ENCODE measurements at regions not wholly inside any gene's neighbourhood (a gene's known extent, or its start where the extent isn't known, plus 50 kb on each side); places are given as distances from the start of the nearest gene placed in this dataset.

- peaks cover 16% of the 10 kb centered on the region for H3K27me3 Mint-ChIP-seq (ENCODE audit: low read depth)
- no peak overlapping the region for H3K27ac Mint-ChIP-seq
- H3K9me3 Mint-ChIP-seq, result no peaks in the 10 kb centered on the region
- H3K4me1 Mint-ChIP-seq (ENCODE audit: low read depth), result no peaks in the 10 kb centered on the region
- no peak overlapping the region for H3K4me3 Mint-ChIP-seq
- no peaks in the 10 kb centered on the region for H3K36me3 Mint-ChIP-seq (ENCODE audit: low read depth)
These were observed 105.0 kb upstream of the FRMD6 start for GRCh38 chr14:51546603-51547258.

DNA sequence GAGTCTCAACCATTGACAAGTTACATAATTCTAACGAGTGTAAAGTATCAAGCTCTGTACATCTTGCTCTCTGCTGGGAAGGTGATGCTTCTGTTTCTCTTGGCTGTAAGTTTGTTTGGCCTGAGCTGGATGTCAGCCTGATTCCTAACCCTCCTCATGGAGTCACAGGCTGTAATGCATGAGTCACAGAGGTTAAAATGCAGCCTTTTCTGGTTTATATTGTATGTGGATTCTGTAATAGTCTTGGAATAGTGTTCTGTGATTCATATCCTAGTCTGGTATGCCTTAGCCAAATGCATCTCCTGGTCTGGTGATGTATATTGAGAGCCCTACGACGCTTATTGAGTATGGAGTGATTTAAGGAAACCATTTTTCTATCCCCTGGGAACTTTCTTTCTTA is 104.5 kb upstream of the FRMD6 start:
- H3K4me1 Mint-ChIP-seq (ENCODE audit: low read depth), result no peaks in the 10 kb centered on the region
- peaks cover 16% of the 10 kb centered on the region for H3K27me3 Mint-ChIP-seq (ENCODE audit: low read depth)
- H3K36me3 Mint-ChIP-seq (ENCODE audit: low read depth), result no peaks in the 10 kb centered on the region
- H3K27ac Mint-ChIP-seq, result no peak overlapping the region
- no peak overlapping the region for H3K4me3 Mint-ChIP-seq
- H3K9me3 Mint-ChIP-seq, result no peaks in the 10 kb centered on the region

DNA sequence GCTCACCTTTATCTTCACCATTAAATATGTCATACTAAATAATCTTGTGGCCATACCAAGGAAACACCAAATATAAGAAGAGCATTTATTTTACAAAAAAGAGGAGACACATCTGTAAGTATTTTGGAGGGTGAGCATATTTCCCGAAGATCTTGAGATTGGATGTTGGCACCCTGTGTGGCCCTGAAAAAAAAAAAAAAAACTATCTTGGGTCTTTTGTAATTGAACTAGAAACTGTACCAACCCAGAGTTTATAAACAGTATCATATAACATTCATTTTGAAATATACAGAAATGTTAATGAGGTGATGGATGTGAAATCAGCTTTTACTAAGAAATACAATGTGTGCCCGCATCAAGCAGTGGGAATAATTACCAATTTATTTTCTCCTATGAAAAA is 104.0 kb upstream of the FRMD6 start:
- H3K27ac Mint-ChIP-seq, result no peak overlapping the region

GRCh38 chr14:51548187-51548586 is 103.5 kb upstream of the FRMD6 start:
- no peak overlapping the region for H3K27ac Mint-ChIP-seq
- H3K27me3 Mint-ChIP-seq (ENCODE audit: low read depth), result peaks cover 16% of the 10 kb centered on the region
- no peaks in the 10 kb centered on the region for H3K9me3 Mint-ChIP-seq
- no peaks in the 10 kb centered on the region for H3K36me3 Mint-ChIP-seq (ENCODE audit: low read depth)
- H3K4me3 Mint-ChIP-seq, result no peak overlapping the region
- no peaks in the 10 kb centered on the region for H3K4me1 Mint-ChIP-seq (ENCODE audit: low read depth)

More for the DNA sequence above, 104.0 kb upstream of the FRMD6 start:
- no peaks in the 10 kb centered on the region for H3K36me3 Mint-ChIP-seq (ENCODE audit: low read depth)
- no peaks in the 10 kb centered on the region for H3K4me1 Mint-ChIP-seq (ENCODE audit: low read depth)
- no peaks in the 10 kb centered on the region for H3K9me3 Mint-ChIP-seq
- no peak overlapping the region for H3K4me3 Mint-ChIP-seq
- H3K27me3 Mint-ChIP-seq (ENCODE audit: low read depth), result peaks cover 16% of the 10 kb centered on the region

DNA sequence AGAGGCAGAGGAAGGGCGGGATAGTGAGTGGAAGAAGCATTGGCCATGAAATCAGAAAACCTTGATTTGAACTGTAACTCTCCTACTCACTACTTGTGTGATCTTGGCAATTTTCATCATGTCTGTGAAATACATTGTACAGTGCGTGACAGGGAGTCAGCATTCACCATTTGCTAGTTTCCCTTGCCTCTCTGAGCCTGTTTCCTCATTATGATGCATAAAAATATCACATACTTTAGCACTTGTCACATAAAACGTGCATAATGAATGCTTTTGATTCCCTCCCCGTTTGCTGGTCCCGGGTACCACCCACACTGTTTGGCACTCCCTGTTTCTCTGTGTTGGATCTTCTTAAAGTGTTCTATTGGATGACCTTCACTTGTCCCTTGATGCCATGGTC is 101.1 kb upstream of the FRMD6 start:
- no peak overlapping the region for H3K27ac Mint-ChIP-seq

DNA sequence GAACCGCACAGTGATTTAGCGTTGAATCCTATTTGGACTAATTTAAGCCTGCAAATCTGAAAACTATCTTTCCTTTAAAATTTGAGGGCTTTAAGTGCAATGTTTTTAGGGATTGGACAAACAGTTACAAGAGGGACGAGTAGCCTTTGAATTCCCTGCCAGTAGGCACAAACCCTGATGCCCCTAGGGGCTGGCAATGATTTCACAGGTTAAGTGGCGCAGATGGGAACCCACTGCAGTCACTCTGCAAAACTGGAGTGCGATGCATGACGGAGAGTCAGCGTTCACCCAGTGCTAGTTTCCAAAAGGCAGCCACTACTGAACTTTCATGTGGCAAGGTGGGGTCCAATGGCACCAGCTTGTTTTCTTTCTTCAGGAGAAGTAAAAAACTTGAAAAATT is 99.4 kb upstream of the FRMD6 start:
- H3K4me1 Mint-ChIP-seq (ENCODE audit: low read depth), result no peaks in the 10 kb centered on the region

More for the DNA sequence above, 101.1 kb upstream of the FRMD6 start:
- peaks cover 6% of the 10 kb centered on the region for H3K27me3 Mint-ChIP-seq (ENCODE audit: low read depth)
- H3K4me3 Mint-ChIP-seq, result no peak overlapping the region
- no peaks in the 10 kb centered on the region for H3K36me3 Mint-ChIP-seq (ENCODE audit: low read depth)
- H3K9me3 Mint-ChIP-seq, result no peaks in the 10 kb centered on the region
- H3K4me1 Mint-ChIP-seq (ENCODE audit: low read depth), result no peaks in the 10 kb centered on the region

GRCh38 chr14:51552768-51553404 is 98.8 kb upstream of the FRMD6 start:
- Mint-ChIP-seq H3K27ac (no peak overlapping the region), H3K27me3 (ENCODE audit: low read depth) (peaks cover 8% of the 10 kb centered on the region), H3K36me3 (ENCODE audit: low read depth) (no peaks in the 10 kb centered on the region), H3K4me1 (ENCODE audit: low read depth) (no peaks in the 10 kb centered on the region), H3K4me3 (no peak overlapping the region), H3K9me3 (no peaks in the 10 kb centered on the region)

More for the DNA sequence above, 99.4 kb upstream of the FRMD6 start:
- H3K27ac Mint-ChIP-seq, result no peak overlapping the region
- H3K4me3 Mint-ChIP-seq, result no peak overlapping the region
- no peaks in the 10 kb centered on the region for H3K36me3 Mint-ChIP-seq (ENCODE audit: low read depth)
- H3K27me3 Mint-ChIP-seq (ENCODE audit: low read depth), result peaks cover 6% of the 10 kb centered on the region
- no peaks in the 10 kb centered on the region for H3K9me3 Mint-ChIP-seq

DNA sequence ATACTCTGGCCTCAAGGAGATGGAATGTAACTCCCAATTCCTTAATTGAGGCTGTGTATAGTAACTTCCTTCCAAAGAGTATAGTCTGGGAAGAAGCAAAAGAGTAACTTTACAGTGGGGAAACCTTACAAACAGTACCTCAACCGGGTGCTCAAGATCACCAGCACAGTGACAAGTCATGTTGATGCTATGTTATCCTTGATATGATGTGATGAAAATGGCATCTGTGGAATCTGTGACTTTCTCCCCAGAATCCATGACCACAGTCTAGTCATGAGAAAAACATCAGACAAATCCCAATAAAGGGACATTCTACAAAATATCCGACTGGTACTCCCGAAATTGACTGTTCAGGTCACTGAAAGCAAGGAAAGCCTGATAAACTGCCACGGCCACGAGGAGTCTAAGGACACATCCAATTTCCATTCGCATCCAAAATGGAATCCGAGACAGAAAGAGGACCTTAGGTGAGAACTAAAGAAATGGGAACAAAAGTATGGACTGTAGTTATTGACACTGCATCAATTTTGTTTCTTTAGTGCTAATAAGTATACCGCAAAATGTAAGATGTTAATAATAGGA is 97.3 kb upstream of the FRMD6 start:
- no peak overlapping the region for H3K4me3 Mint-ChIP-seq
- no peak overlapping the region for H3K27ac Mint-ChIP-seq
- H3K27me3 Mint-ChIP-seq (ENCODE audit: low read depth), result peaks cover 11% of the 10 kb centered on the region
- no peaks in the 10 kb centered on the region for H3K4me1 Mint-ChIP-seq (ENCODE audit: low read depth)
- H3K36me3 Mint-ChIP-seq (ENCODE audit: low read depth), result no peaks in the 10 kb centered on the region
- no peaks in the 10 kb centered on the region for H3K9me3 Mint-ChIP-seq

DNA sequence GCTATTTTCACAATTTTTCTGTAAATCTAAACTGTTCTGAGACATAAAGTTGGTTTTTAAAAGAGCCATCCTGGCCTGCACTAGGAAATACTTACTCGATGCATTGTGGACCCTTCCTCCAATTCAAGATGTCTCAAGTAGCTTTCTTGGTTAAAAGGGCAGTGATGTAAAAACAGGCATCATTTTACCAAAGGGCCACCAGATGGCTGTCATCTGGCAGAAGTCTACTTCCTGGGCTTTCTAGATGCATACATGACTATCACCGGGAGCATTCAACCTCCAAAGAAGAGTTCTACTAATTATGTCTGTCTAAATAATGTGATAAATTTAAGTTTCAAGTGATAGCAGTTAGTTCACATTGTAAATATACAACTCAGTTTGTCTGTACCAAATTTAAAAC is 96.8 kb upstream of the FRMD6 start:
- H3K9me3 Mint-ChIP-seq, result no peaks in the 10 kb centered on the region
- no peak overlapping the region for H3K27ac Mint-ChIP-seq
- no peaks in the 10 kb centered on the region for H3K4me1 Mint-ChIP-seq (ENCODE audit: low read depth)

GRCh38 chr14:51561141-51561540 is 90.6 kb upstream of the FRMD6 start:
- Mint-ChIP-seq H3K4me3 (no peak overlapping the region), H3K9me3 (no peaks in the 10 kb centered on the region), H3K27me3 (ENCODE audit: low read depth) (peaks cover 10% of the 10 kb centered on the region), H3K36me3 (ENCODE audit: low read depth) (no peaks in the 10 kb centered on the region), H3K4me1 (ENCODE audit: low read depth) (no peaks in the 10 kb centered on the region), H3K27ac (no peak overlapping the region)

More for the DNA sequence above, 96.8 kb upstream of the FRMD6 start:
- Mint-ChIP-seq H3K27me3 (ENCODE audit: low read depth) (peaks cover 15% of the 10 kb centered on the region), H3K36me3 (ENCODE audit: low read depth) (no peaks in the 10 kb centered on the region), H3K4me3 (no peak overlapping the region)

GRCh38 chr14:51562816-51563215 is 88.9 kb upstream of the FRMD6 start:
- Mint-ChIP-seq H3K4me3 (no peak overlapping the region), H3K9me3 (no peaks in the 10 kb centered on the region)

GRCh38 chr14:51563560-51563959 is 88.2 kb upstream of the FRMD6 start:
- Mint-ChIP-seq H3K9me3 (no peaks in the 10 kb centered on the region), H3K4me3 (no peak overlapping the region), H3K4me1 (ENCODE audit: low read depth) (peaks cover 5% of the 10 kb centered on the region), H3K27me3 (ENCODE audit: low read depth) (peaks cover 7% of the 10 kb centered on the region), H3K27ac (no peak overlapping the region), H3K36me3 (ENCODE audit: low read depth) (no peaks in the 10 kb centered on the region)

More at GRCh38 chr14:51562816-51563215, 88.9 kb upstream of the FRMD6 start:
- Mint-ChIP-seq H3K27me3 (ENCODE audit: low read depth) (peaks cover 7% of the 10 kb centered on the region), H3K4me1 (ENCODE audit: low read depth) (peaks cover 5% of the 10 kb centered on the region), H3K36me3 (ENCODE audit: low read depth) (no peaks in the 10 kb centered on the region), H3K27ac (no peak overlapping the region)

DNA sequence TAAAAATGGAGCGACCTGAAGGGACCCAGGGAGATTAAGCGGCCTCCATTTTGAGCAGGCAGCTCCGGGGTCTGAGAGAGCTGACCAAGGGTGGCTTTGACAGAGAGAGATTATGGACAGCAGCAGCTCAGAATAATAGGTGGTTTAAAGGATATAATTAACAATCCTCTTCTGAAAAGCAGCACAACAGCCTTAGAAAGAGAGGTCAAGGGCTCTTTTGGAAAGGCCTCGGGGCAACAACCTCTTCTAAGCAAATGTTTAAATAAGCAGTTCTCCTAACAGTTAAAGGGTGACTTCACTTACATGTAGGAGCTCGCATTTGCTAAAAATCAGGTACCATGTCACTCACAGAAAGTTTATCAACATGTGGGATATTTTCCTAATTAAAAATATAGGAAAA is 87.2 kb upstream of the FRMD6 start:
- no peaks in the 10 kb centered on the region for H3K36me3 Mint-ChIP-seq (ENCODE audit: low read depth)
- peaks cover 5% of the 10 kb centered on the region for H3K4me1 Mint-ChIP-seq (ENCODE audit: low read depth)
- H3K27ac Mint-ChIP-seq, result no peak overlapping the region
- H3K9me3 Mint-ChIP-seq, result no peaks in the 10 kb centered on the region
- peaks cover 3% of the 10 kb centered on the region for H3K27me3 Mint-ChIP-seq (ENCODE audit: low read depth)
- H3K4me3 Mint-ChIP-seq, result no peak overlapping the region

- Mint-ChIP-seq H3K4me1 (ENCODE audit: low read depth) (peaks cover 5% of the 10 kb centered on the region), H3K4me3 (no peak overlapping the region), H3K36me3 (ENCODE audit: low read depth) (no peaks in the 10 kb centered on the region), H3K27ac (no peak overlapping the region), H3K27me3 (ENCODE audit: low read depth) (no peaks in the 10 kb centered on the region), H3K9me3 (no peaks in the 10 kb centered on the region)
These were observed 86.6 kb upstream of the FRMD6 start for GRCh38 chr14:51564986-51565604.
